IPS-18a (cell line): ENCODE measurements at regions not wholly inside any gene's neighbourhood (a gene's known extent, or its start where the extent isn't known, plus 50 kb on each side); places are given as distances from the start of the nearest gene placed in this dataset.

Experiments used
- H3K27ac ChIP-seq: one replicate; pipeline ENCODE4 v1.5.1; 2013; ENCODE audit warnings: low read length
- H3K27me3 ChIP-seq: one replicate; pipeline ENCODE4 v1.6.1; 2013; ENCODE audit warnings: mild to moderate bottlenecking, low read length; ENCODE audit not compliant: control insufficient read depth, insufficient read depth
- H3K36me3 ChIP-seq: one replicate; pipeline ENCODE4 v1.6.1; 2013; ENCODE audit warnings: low read depth, low read length; ENCODE audit not compliant: control insufficient read depth
- H3K4me1 ChIP-seq: one replicate; pipeline ENCODE4 v1.6.1; 2013; ENCODE audit warnings: low read depth, low read length; ENCODE audit not compliant: control insufficient read depth
- H3K4me3 ChIP-seq: one replicate; pipeline ENCODE4 v1.5.1; 2013; ENCODE audit warnings: low read length
- H3K9ac ChIP-seq: one replicate; pipeline ENCODE4 v1.6.1; 2013; ENCODE audit warnings: mild to moderate bottlenecking, low read length, moderate library complexity
- H3K9me3 ChIP-seq: one replicate; pipeline ENCODE4 v1.6.1; 2013; ENCODE audit warnings: low read depth, low read length; ENCODE audit not compliant: control insufficient read depth

GRCh38 chrX:128287693-128288092, 235.5 kb upstream of the ACTRT1 start:
- Histone ChIP-seq H3K9ac (no peak overlapping the region), H3K4me3 (no peak overlapping the region), H3K4me1 (no peaks in the 10 kb centered on the region), H3K9me3 (peaks cover 23% of the 10 kb centered on the region), H3K27ac (no peak overlapping the region), H3K36me3 (no peaks in the 10 kb centered on the region), H3K27me3 (no peaks in the 10 kb centered on the region)

GRCh38 chrX:128250621-128251020, 198.4 kb upstream of the ACTRT1 start:
- Histone ChIP-seq H3K9me3 (peaks cover 25% of the 10 kb centered on the region), H3K4me3 (no peak overlapping the region), H3K4me1 (no peaks in the 10 kb centered on the region), H3K27ac (no peak overlapping the region), H3K9ac (no peak overlapping the region), H3K27me3 (no peaks in the 10 kb centered on the region), H3K36me3 (no peaks in the 10 kb centered on the region)

DNA sequence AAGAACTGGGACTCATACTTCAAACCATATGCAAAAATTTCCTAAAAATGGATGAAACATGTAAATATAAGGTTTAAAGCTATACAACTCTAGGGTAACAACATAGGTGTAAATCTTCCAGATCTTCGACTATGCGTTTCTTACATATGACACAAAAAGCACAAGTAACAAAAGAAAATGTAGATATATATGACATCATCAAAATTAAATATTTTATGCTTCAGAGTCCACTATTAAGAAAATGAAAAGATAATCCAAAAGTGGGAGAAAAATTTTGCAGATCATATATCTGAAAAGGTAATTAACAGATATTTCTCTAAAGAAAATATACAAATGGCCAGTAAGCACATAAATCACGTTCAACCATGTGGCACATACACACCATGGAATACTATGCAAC, 164.2 kb upstream of the ACTRT1 start:
- Histone ChIP-seq H3K4me1 (no peaks in the 10 kb centered on the region), H3K27ac (no peak overlapping the region), H3K4me3 (no peak overlapping the region), H3K27me3 (no peaks in the 10 kb centered on the region), H3K9me3 (peaks cover 19% of the 10 kb centered on the region), H3K36me3 (no peaks in the 10 kb centered on the region), H3K9ac (no peak overlapping the region)

GRCh38 chrX:128165884-128166408, 113.7 kb upstream of the ACTRT1 start:
- no peak overlapping the region for H3K4me3 ChIP-seq
- no peaks in the 10 kb centered on the region for H3K27me3 ChIP-seq
- H3K27ac ChIP-seq, result no peak overlapping the region
- H3K9ac ChIP-seq, result no peak overlapping the region
- peaks cover 3% of the 10 kb centered on the region for H3K9me3 ChIP-seq
- peaks cover 3% of the 10 kb centered on the region for H3K4me1 ChIP-seq
- H3K36me3 ChIP-seq, result no peaks in the 10 kb centered on the region

DNA sequence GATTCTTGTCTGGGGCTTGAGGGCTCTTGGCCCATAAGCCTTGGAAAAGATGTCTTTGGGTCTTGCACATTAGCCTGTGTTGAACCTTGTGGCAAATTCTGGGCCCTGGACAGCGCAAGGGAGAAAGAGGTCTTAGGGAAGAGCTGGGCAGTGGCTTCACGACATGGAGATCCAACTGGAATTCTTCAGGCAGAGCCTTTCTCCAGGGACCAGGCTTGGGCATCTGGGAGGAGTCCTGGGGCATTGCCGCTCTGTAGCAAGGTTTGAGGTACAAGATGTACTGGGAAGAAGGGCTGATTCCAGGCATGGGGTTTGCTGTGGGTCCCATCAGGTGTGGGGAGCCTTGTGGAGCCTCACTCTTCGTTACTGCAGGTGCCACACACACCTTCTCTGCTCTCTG, 104.0 kb upstream of the ACTRT1 start:
- Histone ChIP-seq H3K4me1 (no peaks in the 10 kb centered on the region), H3K4me3 (no peak overlapping the region), H3K9me3 (peaks cover 23% of the 10 kb centered on the region), H3K27me3 (no peaks in the 10 kb centered on the region), H3K36me3 (no peaks in the 10 kb centered on the region), H3K9ac (no peak overlapping the region), H3K27ac (no peak overlapping the region)

DNA sequence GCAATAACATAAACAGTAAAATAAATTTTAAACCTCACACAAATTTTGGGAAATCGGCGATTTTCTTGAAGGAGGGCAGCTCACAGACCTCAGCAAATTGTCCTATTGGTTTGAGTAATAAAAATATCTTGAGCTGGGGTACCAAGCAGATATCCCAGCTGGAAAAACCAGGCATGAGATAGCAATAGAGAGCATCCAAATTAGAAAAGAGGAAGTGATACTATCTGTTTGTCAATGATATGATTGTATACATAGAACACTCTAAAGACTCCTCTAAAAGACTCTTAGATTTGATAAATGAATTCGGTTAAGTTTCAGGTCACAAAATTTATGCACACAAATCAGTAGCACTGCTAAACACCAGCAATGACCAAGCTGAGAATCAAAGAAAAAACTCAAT, 90.5 kb upstream of the ACTRT1 start:
- H3K9me3 ChIP-seq, result peaks cover 27% of the 10 kb centered on the region
- no peak overlapping the region for H3K4me3 ChIP-seq
- no peak overlapping the region for H3K9ac ChIP-seq
- no peaks in the 10 kb centered on the region for H3K36me3 ChIP-seq
- no peaks in the 10 kb centered on the region for H3K4me1 ChIP-seq
- H3K27me3 ChIP-seq, result no peaks in the 10 kb centered on the region
- no peak overlapping the region for H3K27ac ChIP-seq

- Histone ChIP-seq H3K9me3 (peaks cover 16% of the 10 kb centered on the region), H3K4me3 (no peak overlapping the region), H3K9ac (no peak overlapping the region), H3K4me1 (no peaks in the 10 kb centered on the region), H3K27me3 (no peaks in the 10 kb centered on the region), H3K36me3 (no peaks in the 10 kb centered on the region), H3K27ac (no peak overlapping the region)
These were observed 54.4 kb upstream of the ACTRT1 start for GRCh38 chrX:128106630-128107029.

DNA sequence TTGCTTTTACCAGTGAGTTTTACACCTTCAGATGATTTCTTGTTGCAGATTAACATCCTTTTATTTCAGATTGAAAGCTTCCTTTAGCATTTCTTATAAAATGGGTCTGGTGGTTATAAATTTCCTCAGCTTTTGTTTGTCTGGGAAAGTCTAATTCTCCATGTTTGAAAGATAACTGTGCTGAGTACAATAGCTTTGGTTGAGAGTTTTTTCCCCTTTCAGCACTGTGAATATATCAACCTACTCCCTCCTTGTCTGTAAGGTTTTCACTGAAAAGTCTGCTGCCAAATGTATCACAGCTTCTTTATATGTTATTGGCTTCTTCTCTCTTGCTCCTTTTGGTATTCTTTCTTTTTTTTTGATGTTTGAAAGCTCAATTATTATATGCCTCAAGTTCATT, 53.5 kb upstream of the ACTRT1 start:
- H3K27me3 ChIP-seq, result no peaks in the 10 kb centered on the region
- no peaks in the 10 kb centered on the region for H3K36me3 ChIP-seq
- H3K27ac ChIP-seq, result no peak overlapping the region
- H3K4me1 ChIP-seq, result no peaks in the 10 kb centered on the region
- no peak overlapping the region for H3K4me3 ChIP-seq
- peaks cover 11% of the 10 kb centered on the region for H3K9me3 ChIP-seq
- no peak overlapping the region for H3K9ac ChIP-seq
